ENCODE measurements at regions not wholly inside any gene's neighbourhood (a gene's known extent, or its start where the extent isn't known, plus 50 kb on each side); places are given as distances from the start of the nearest gene placed in this dataset.

DNA sequence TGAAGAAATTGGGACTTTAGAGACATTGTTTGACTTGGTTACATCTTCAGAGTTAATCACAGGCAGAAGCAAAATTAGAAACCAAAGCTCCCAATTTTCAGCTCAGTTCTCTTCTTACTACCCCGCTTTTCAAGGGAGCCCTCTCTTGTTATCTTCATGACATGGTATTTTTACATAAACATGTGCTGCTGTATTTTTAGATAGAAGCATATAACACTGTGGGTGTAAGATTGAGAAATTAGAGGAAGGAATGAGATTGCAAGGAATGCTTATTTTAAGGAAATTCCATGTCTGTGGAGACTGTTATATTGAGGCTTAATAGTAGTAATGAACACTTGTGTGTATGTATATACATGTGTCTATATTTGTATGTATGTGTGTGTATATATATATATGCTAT lies 401.6 kb downstream of the TMEM232 start:
- no peak for DNase-seq

GRCh38 chr5:110329955-110330525 lies 396.4 kb downstream of the TMEM232 start:
- DNase-seq: no peak

DNA sequence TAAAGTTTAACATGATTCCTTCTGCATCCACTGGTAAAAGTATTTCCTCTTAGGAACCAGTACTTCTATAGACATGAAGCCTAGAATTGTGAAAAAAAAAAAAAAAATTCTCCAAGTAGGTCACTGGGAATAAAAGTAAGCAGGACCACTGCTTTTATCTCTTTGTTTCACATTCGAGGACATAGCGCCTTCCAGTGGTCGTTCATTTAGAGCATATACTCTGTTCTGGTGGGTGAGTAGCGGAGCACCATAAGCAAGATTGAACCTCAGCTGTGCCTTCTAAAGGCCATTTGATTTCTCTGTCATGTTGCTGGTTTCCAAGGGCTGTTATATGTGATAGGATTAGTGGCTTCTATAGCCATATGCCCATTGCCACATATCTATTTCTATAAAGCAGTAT lies 393.1 kb downstream of the TMEM232 start:
- no peak for DNase-seq

DNA sequence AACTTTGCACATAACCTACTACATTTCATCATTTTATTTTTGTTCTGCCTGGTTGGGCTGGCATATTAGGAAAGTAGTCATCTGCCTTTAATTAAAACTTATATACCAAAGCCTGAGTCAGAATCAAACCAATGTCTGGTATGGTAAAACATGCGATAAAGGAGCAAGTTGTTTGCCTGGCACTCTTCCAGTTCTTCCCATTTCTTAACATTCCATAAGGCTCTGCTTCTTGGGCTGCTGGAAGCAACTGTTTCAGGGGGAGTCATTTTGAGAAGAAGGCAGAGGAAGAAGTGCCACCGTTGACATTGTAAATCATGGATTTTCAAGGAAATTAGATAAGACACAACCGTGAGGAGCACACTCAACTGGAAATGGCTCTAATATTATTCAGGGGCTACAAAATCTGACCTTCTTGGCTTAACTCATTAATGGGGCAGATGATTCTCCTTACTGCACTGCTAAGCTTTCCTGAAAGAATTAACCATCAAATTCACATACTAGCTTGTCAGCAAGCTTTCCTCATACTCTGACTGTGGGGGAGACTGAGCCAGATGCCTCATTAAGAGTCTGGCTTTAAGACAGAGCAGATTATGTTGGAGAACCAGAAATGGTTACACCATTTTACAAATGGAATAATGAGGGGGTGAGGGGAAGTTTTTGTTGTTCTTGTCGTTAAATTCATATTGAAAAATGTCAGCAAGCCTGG lies 391.0 kb downstream of the TMEM232 start:
- DNase-seq: no peak

DNA sequence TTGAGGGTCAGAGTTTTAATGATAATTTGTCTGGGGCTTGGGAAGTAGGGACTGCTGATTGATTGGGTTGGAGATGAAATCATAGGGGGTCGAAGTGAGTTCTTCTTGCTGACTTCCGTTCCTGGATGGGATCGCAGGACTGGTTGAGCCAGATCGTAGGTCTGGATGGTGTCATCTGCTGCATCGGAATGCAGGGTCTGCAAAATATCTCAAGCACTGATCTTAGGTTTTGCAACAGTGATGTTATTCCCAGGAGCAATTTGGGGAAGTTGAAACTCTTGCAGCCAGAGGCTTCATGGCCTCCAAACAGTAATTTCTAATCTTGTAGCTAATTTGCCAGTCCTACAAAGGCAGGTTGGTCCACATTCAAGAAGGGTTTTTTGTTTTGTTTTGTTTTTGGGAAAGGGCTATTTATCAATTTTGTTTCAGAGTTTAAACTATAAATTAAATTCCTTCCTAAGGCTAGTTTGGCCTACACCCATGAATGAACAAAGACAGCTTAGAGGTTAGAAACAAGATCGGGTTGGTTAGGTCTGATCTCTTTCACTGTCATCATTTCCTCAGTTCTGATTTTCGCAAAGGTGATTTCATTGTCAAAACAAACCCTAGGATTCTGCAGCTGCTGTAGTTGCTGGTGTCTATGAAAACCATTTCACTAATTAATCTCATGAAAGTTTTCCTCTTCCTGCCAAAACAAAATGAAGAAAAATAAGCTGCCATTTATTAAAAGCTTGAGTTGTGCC lies 388.0 kb downstream of the TMEM232 start:
- no peak for DNase-seq

- no peak for DNase-seq
These were observed 387.1 kb downstream of the TMEM232 start for GRCh38 chr5:110339399-110339798.

- DNase-seq: no peak
These were observed 384.6 kb downstream of the TMEM232 start for GRCh38 chr5:110341836-110342235.

- no peak for DNase-seq
These were observed 383.8 kb downstream of the TMEM232 start for GRCh38 chr5:110342683-110343082.

DNA sequence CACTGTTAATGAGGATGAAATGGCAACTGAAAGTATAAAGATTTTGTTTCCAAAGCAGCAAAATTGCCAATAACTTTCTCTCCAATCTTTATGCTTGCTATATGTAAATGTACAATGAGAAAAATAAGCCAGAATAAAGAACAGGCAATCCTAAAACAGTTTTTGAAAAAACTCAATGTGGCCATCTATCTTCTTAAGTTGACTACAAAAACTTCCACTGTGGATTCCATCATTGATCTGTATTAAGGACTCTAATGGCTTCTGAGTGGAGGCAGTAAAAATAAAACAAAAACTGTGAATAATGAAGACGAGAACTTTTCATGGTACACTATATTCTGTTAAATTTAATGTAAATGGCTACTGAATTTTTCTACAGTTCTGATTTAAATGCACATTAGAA lies 382.9 kb downstream of the TMEM232 start:
- DNase-seq: no peak

DNA sequence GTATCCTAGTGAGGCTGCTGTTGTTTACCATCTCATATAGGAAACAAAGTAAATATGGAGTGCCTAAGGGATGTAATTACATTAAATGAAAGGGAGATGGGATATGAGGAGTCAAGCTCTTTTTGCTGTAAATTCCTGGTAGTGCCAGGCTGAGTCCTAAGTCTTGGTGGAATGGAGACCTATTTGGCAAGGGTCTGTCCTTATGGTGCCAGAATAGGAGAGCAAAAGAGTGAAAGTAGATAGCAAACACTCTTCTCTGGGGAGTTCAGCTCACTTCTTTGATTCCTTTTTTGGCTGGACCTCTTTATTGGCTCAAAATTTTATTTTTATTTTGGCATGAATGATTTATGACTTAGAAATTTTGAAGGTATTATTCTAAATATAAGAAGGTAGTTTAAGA lies 380.8 kb downstream of the TMEM232 start:
- no peak for DNase-seq

DNA sequence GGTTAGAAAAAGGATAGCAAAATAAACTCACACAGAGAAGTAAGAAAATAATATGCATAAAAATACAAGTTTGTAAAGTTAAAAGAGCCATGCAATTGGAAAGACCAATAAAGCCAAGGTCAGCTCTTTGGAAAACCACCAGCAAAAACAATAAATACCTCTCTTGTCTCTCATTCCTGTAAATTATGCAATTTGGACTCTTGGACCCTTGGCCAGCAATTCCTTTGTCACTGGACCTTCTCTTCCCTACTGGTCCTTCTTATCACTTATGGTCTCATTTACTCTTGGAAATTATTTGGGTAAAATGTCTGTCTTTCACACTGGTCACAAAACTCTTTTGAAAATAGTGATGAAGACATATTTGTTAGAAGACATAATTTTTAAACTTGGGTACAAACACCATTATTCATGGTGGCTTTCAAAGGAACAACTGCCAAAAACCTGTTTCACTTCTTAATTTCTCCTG lies 379.5 kb downstream of the TMEM232 start:
- no peak for DNase-seq

- no peak for DNase-seq
These were observed 378.7 kb downstream of the TMEM232 start for GRCh38 chr5:110347781-110348180.

- DNase-seq: no peak
These were observed 375.0 kb downstream of the TMEM232 start for GRCh38 chr5:110351430-110351829.

- DNase-seq: no peak
These were observed 372.2 kb downstream of the TMEM232 start for GRCh38 chr5:110354311-110354710.

DNA sequence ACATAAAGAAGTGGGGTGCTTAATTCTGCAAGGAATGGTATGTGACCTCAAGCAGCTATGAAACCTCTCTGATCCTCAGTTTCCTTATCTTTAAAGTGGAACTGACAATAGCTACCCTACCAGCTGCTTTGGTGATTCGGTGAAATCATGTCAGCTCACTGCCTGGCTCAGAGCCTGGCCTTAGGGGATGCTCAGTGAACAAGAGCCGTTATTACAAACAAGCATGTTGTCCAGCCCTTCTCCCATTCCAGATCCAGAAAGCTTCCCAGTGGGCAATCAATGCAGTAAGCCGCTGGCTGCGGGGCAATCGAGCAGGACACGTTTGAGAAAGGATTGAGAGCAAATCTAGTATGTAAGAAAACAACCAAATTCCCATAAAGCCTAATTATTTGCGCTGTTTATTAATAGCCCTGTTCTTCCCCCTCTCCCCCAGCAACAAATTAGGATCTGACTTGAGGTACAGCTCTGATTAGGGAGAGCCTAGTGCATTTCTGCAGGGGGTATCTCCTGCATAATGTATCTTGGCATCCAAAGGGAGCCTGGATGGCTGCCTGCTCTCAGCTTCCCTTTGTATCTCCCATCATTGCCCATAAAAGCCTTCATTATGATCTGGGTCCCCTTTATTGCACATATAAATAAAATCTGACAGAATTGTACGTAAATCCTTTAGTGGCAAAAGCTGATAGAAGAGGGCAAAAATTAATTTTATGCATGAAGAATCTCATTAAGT lies 371.4 kb downstream of the TMEM232 start:
- DNase-seq: no peak

DNA sequence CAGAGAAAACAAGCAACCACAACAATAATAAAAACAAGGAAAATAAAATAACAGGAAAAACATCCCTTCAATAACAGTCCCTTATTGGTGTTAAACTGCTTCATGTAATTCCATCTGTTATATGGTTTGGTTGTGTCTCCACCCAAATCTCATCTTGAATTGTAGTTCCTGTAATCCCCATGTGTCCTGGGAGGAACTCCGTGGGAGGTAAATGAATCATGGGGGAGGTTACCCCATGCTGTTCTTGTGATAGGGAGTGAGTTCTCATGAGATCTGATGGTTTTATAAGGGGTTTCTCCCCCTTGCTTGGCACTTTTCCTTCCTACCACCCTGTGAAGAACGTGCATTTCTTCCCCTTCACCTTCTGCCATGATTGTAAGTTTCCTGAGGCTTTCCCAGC lies 369.8 kb downstream of the TMEM232 start:
- DNase-seq: no peak

DNA sequence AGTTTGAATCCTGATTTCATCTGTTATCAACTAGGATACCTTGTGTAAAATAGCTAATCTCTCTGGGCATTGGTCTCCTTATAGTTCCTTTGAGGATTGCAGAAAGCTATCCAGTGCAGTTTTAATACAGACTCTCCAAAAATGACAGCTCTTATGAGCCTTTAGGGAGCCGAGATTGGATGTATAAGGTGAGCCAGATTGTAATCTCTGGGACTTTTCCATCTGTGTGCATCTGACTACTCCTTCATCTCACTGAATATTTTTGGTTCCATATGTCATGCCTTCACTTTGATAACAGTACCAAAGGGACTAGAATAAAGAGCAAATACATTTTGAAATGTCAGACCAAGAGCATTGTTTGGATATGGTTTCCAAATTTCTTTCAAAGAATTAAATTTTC lies 367.2 kb downstream of the TMEM232 start:
- no peak for DNase-seq

- DNase-seq: no peak
These were observed 365.0 kb downstream of the TMEM232 start for GRCh38 chr5:110361471-110361870.

DNA sequence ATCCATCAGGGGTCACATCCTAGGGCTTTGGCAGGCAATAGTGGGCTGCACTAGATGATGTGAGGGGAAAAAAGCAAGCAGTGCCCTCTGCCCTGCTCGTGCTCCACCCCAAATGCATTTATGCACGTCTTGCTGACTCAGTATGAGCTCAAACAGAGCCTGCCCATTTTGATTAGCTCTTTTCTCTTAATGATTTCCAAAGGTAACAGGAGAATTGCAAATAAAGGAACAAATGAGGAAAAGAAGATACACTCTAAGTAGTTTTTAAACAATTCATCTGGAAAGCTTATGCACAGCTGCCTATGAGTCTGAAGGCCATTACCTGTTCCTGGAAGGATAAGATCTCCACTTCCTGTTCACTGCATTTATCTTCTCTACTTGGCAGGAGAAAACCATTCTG lies 364.2 kb downstream of the TMEM232 start:
- DNase-seq: no peak

DNA sequence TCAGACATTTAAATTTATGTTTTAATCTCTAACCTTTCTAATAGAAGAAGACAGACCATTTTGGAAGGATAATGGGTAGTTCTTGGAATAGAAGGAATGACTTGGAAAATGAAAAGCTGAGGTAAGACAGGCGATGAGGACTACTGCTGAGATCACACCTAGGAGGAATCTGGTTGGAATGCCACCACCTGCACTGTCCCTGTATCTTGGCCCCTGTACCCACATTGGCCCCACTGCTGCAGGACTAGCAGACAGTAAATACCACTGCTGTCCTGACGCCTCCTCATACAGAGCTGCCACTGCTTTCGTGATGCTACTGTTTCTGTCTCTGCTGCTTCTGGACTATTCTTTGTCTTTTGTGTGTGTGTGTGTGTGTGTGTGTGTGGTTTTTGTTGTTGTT lies 359.8 kb downstream of the TMEM232 start:
- DNase-seq: no peak

Measured in stimulated activated CD4-positive, alpha-beta T cell treated with anti-CD3 and anti-CD28 coated beads, Interleukin-2, amount 100 ng/mL, for 48 hours (primary cell).